Fibroblast of lung (primary cell): ENCODE measurements at regions not wholly inside any gene's neighbourhood (a gene's known extent, or its start where the extent isn't known, plus 50 kb on each side); places are given as distances from the start of the nearest gene placed in this dataset.
"Not testable (repeated sequence)": the region's sequence is repeated elsewhere in the genome, so short reads cannot be mapped to it uniquely, and the experiment has no call there.

ENCODE experiments used
- EZH2 ChIP-seq: IDR thresholded peaks from 2 replicates; pipeline ENCODE4 v1.5.1; 2012; ENCODE audit warnings: low read length, control low read depth, mild to moderate bottlenecking; ENCODE audit errors: missing control alignments
- TF ChIP-seq, protein P1 (sequence below), 2 donors: IDR thresholded peaks in 1 of 2; conservative IDR thresholded peaks in 1 of 2; 1 replicate in 1 of 2; 2 replicates in 1 of 2; pipeline ENCODE4 v1.5.1; 2011 to 2012; ENCODE audit warnings: low read length in 2 of 2, control low read depth in 1 of 2, inconsistent platforms in 1 of 2, low read depth in 1 of 2, mild to moderate bottlenecking in 1 of 2

DNA sequence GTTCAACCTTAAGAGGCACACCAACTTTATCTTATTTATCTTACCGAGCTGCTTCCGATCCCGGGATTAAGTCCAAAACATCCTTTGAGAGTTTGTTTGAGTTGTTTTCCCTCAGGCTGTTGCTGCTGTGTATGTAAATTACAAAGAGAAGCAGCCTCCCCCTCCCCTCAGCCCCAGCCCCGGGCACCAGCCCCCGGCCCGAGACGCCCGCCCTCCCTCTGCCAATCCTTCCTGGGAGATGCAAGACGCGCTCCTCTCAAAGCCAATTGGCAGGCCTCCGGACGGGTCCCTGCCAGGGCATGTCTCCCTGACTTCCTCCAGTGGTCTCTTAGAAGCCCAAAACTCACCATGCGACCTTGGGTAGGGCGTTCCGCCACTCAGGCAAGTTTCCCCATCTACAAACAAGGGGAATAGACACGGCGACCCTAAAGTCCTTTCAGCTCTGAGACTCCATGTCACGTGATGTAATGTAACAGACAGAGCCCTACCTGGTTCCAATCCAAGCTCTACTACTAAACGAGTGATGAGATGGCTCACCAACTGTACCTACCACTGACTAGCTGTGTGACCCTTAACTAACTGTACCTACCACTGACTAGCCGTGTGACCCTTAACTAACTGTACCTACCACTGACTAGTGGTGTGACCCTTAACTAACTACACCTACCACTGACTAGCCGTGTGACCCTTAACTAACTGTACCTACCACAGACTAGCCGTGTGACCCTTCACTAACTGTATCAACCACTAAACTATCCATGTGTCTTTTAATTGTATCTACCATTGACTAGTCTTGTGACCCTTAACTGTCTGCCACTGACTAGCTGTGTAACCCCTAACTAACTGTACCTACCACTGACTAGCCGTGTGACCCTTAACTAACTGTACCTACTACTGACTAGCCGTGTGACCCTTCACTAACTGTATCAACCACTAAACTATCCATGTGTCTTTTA lies 114.2 kb downstream of the NPIPA8 start:
- TF ChIP-seq, protein P1, sequence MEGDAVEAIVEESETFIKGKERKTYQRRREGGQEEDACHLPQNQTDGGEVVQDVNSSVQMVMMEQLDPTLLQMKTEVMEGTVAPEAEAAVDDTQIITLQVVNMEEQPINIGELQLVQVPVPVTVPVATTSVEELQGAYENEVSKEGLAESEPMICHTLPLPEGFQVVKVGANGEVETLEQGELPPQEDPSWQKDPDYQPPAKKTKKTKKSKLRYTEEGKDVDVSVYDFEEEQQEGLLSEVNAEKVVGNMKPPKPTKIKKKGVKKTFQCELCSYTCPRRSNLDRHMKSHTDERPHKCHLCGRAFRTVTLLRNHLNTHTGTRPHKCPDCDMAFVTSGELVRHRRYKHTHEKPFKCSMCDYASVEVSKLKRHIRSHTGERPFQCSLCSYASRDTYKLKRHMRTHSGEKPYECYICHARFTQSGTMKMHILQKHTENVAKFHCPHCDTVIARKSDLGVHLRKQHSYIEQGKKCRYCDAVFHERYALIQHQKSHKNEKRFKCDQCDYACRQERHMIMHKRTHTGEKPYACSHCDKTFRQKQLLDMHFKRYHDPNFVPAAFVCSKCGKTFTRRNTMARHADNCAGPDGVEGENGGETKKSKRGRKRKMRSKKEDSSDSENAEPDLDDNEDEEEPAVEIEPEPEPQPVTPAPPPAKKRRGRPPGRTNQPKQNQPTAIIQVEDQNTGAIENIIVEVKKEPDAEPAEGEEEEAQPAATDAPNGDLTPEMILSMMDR (conservative IDR thresholded peaks at IDR 0.05 in 1 of 2, IDR thresholded peaks at IDR 0.05 in 1 of 2; ENCODE audit: low read depth in 1 of 2, low read length in 2 of 2), result not testable (repeated sequence)
- not testable (repeated sequence) for TF ChIP-seq EZH2
